ENCODE measurements at regions not wholly inside any gene's neighbourhood (a gene's known extent, or its start where the extent isn't known, plus 50 kb on each side); places are given as distances from the start of the nearest gene placed in this dataset.

- no peak overlapping the region for H3K4ac ChIP-seq (ENCODE audit: low read depth in 1 of 2, low read length in 2 of 2)
- no peak overlapping the region for H2BK12ac ChIP-seq (ENCODE audit: low read length in 2 of 2)
- H2AFZ ChIP-seq (ENCODE audit: low read depth, low read length): no peak overlapping the region
- H3K18ac ChIP-seq (ENCODE audit: low read depth in 1 of 2, low read length in 2 of 2): no peak overlapping the region
- H4K8ac ChIP-seq (ENCODE audit: low read length): no peak overlapping the region
- no peak overlapping the region for H2BK15ac ChIP-seq (ENCODE audit: low read depth, poor library complexity, severe bottlenecking)
- no peak overlapping the region for H3K23ac ChIP-seq (ENCODE audit: low read length in 2 of 2)
- no peak overlapping the region for H4K91ac ChIP-seq (ENCODE audit: low read length)
- no peak overlapping the region for H2BK5ac ChIP-seq (ENCODE audit: low read depth, low read length, poor library complexity, severe bottlenecking)
- no peaks in the 10 kb centered on the region for H3K4me1 ChIP-seq (ENCODE audit: control insufficient read depth, insufficient read depth, low read depth, low read length)
- H3K14ac ChIP-seq (ENCODE audit: low read length in 2 of 2): no peak overlapping the region
- no peaks in the 10 kb centered on the region for H3K36me3 ChIP-seq (ENCODE audit: control insufficient read depth in 1 of 2, insufficient read depth in 2 of 2, low read depth in 1 of 2, low read length in 2 of 2)
- H3K79me1 ChIP-seq (replicated peaks; ENCODE audit: low read length, poor library complexity, severe bottlenecking): no peaks in the 10 kb centered on the region
- DNase-seq: no peak
- H3K4me3 ChIP-seq (ENCODE audit: insufficient read depth in 1 of 2, low read depth in 1 of 2, low read length in 2 of 2): no peak overlapping the region
- no peak overlapping the region for H2AK5ac ChIP-seq (ENCODE audit: low read length, severe bottlenecking)
- peaks cover 5% of the 10 kb centered on the region for H3K9me3 ChIP-seq (ENCODE audit: control insufficient read depth, low read length)
- no peak overlapping the region for H3K9ac ChIP-seq (ENCODE audit: low read length)
- no peak overlapping the region for H3K4me2 ChIP-seq (ENCODE audit: low read length, poor library complexity, severe bottlenecking)
- H2BK120ac ChIP-seq (ENCODE audit: low read depth, low read length): no peak overlapping the region
- H3K27me3 ChIP-seq (ENCODE audit: control insufficient read depth in 1 of 2, insufficient read depth in 1 of 2, low read length in 2 of 2): peaks cover 22 to 26% of the 10 kb centered on the region in 2 experiments
- no peak overlapping the region for H3K27ac ChIP-seq (ENCODE audit: low read length, poor library complexity, severe bottlenecking)
These were observed 90.0 kb upstream of the SIX3 start for GRCh38 chr2:44851518-44851917.

- no peak for DNase-seq
- no peak overlapping the region for H3K27ac ChIP-seq (ENCODE audit: low read length, poor library complexity, severe bottlenecking)
- H4K8ac ChIP-seq (ENCODE audit: low read length): no peak overlapping the region
- H4K91ac ChIP-seq (ENCODE audit: low read length): no peak overlapping the region
- no peak overlapping the region for H2AK5ac ChIP-seq (ENCODE audit: low read length, severe bottlenecking)
- H3K36me3 ChIP-seq (ENCODE audit: control insufficient read depth in 1 of 2, insufficient read depth in 2 of 2, low read depth in 1 of 2, low read length in 2 of 2): no peaks in the 10 kb centered on the region
- WGBS: no CpG with 5 or more reads among the region's 2 CpGs
- H3K23ac ChIP-seq (ENCODE audit: low read length in 2 of 2): no peak overlapping the region
- H3K4me3 ChIP-seq (ENCODE audit: insufficient read depth in 1 of 2, low read depth in 1 of 2, low read length in 2 of 2): no peak overlapping the region
- no peak overlapping the region for H3K14ac ChIP-seq (ENCODE audit: low read length in 2 of 2)
- H3K4ac ChIP-seq (ENCODE audit: low read depth in 1 of 2, low read length in 2 of 2): no peak overlapping the region
- H3K27me3 ChIP-seq (ENCODE audit: control insufficient read depth in 1 of 2, insufficient read depth in 1 of 2, low read length in 2 of 2): peaks cover 22 to 26% of the 10 kb centered on the region in 2 experiments
- H2AFZ ChIP-seq (ENCODE audit: low read depth, low read length): no peak overlapping the region
- no peaks in the 10 kb centered on the region for H3K79me1 ChIP-seq (replicated peaks; ENCODE audit: low read length, poor library complexity, severe bottlenecking)
- peaks cover 5% of the 10 kb centered on the region for H3K9me3 ChIP-seq (ENCODE audit: control insufficient read depth, low read length)
- no peak overlapping the region for H3K18ac ChIP-seq (ENCODE audit: low read depth in 1 of 2, low read length in 2 of 2)
- no peaks in the 10 kb centered on the region for H3K4me1 ChIP-seq (ENCODE audit: control insufficient read depth, insufficient read depth, low read depth, low read length)
- no peak overlapping the region for H2BK120ac ChIP-seq (ENCODE audit: low read depth, low read length)
- no peak overlapping the region for H3K4me2 ChIP-seq (ENCODE audit: low read length, poor library complexity, severe bottlenecking)
- no peak overlapping the region for H2BK5ac ChIP-seq (ENCODE audit: low read depth, low read length, poor library complexity, severe bottlenecking)
- no peak overlapping the region for H2BK12ac ChIP-seq (ENCODE audit: low read length in 2 of 2)
- H2BK15ac ChIP-seq (ENCODE audit: low read depth, poor library complexity, severe bottlenecking): no peak overlapping the region
- no peak overlapping the region for H3K9ac ChIP-seq (ENCODE audit: low read length)
These were observed 88.9 kb upstream of the SIX3 start for GRCh38 chr2:44852594-44852993.

- no peak overlapping the region for H2BK5ac ChIP-seq (ENCODE audit: low read depth, low read length, poor library complexity, severe bottlenecking)
- H3K4ac ChIP-seq (ENCODE audit: low read depth in 1 of 2, low read length in 2 of 2): no peak overlapping the region
- peaks cover 12 to 38% of the 10 kb centered on the region in 2 experiments for H3K27me3 ChIP-seq (ENCODE audit: control insufficient read depth in 1 of 2, insufficient read depth in 1 of 2, low read length in 2 of 2)
- H3K14ac ChIP-seq (ENCODE audit: low read length in 2 of 2): no peak overlapping the region
- H3K4me3 ChIP-seq (ENCODE audit: insufficient read depth in 1 of 2, low read depth in 1 of 2, low read length in 2 of 2): no peak overlapping the region
- H2AK5ac ChIP-seq (ENCODE audit: low read length, severe bottlenecking): no peak overlapping the region
- H3K79me1 ChIP-seq (replicated peaks; ENCODE audit: low read length, poor library complexity, severe bottlenecking): no peaks in the 10 kb centered on the region
- no peak overlapping the region for H4K91ac ChIP-seq (ENCODE audit: low read length)
- no peak overlapping the region for H2BK120ac ChIP-seq (ENCODE audit: low read depth, low read length)
- H3K18ac ChIP-seq (ENCODE audit: low read depth in 1 of 2, low read length in 2 of 2): no peak overlapping the region
- H3K9me3 ChIP-seq (ENCODE audit: control insufficient read depth, low read length): peaks cover 8% of the 10 kb centered on the region
- no peak overlapping the region for H2BK15ac ChIP-seq (ENCODE audit: low read depth, poor library complexity, severe bottlenecking)
- no peak overlapping the region for H3K27ac ChIP-seq (ENCODE audit: low read length, poor library complexity, severe bottlenecking)
- H3K4me1 ChIP-seq (ENCODE audit: control insufficient read depth, insufficient read depth, low read depth, low read length): no peaks in the 10 kb centered on the region
- DNase-seq: no peak
- H3K4me2 ChIP-seq (ENCODE audit: low read length, poor library complexity, severe bottlenecking): no peak overlapping the region
- 52% methylated on average over 3 of the region's 3 CpGs for WGBS
- H3K9ac ChIP-seq (ENCODE audit: low read length): no peak overlapping the region
- no peak overlapping the region for H3K23ac ChIP-seq (ENCODE audit: low read length in 2 of 2)
- no peak overlapping the region for H2AFZ ChIP-seq (ENCODE audit: low read depth, low read length)
- no peak overlapping the region for H4K8ac ChIP-seq (ENCODE audit: low read length)
- H2BK12ac ChIP-seq (ENCODE audit: low read length in 2 of 2): no peak overlapping the region
- H3K36me3 ChIP-seq (ENCODE audit: control insufficient read depth in 1 of 2, insufficient read depth in 2 of 2, low read depth in 1 of 2, low read length in 2 of 2): no peaks in the 10 kb centered on the region
These were observed 82.2 kb upstream of the SIX3 start for GRCh38 chr2:44859337-44859736.

GRCh38 chr2:44866152-44866551, 75.3 kb upstream of the SIX3 start:
- Histone ChIP-seq H3K27me3 (ENCODE audit: control insufficient read depth in 1 of 2, insufficient read depth in 1 of 2, low read length in 2 of 2) (peaks cover 36 to 63% of the 10 kb centered on the region in 2 experiments), H2AFZ (ENCODE audit: low read depth, low read length) (no peak overlapping the region), H3K27ac (ENCODE audit: low read length, poor library complexity, severe bottlenecking) (no peak overlapping the region), H3K4me2 (ENCODE audit: low read length, poor library complexity, severe bottlenecking) (no peak overlapping the region), H2BK15ac (ENCODE audit: low read depth, poor library complexity, severe bottlenecking) (no peak overlapping the region), H3K23ac (ENCODE audit: low read length in 2 of 2) (no peak overlapping the region), H3K4me3 (ENCODE audit: insufficient read depth in 1 of 2, low read depth in 1 of 2, low read length in 2 of 2) (no peak overlapping the region), H3K79me1 (replicated peaks; ENCODE audit: low read length, poor library complexity, severe bottlenecking) (no peaks in the 10 kb centered on the region), H3K4me1 (ENCODE audit: control insufficient read depth, insufficient read depth, low read depth, low read length) (no peaks in the 10 kb centered on the region), H3K14ac (ENCODE audit: low read length in 2 of 2) (no peak overlapping the region), H2BK12ac (ENCODE audit: low read length in 2 of 2) (no peak overlapping the region), H4K8ac (ENCODE audit: low read length) (no peak overlapping the region), H3K9me3 (ENCODE audit: control insufficient read depth, low read length) (peaks cover 3% of the 10 kb centered on the region), H2BK120ac (ENCODE audit: low read depth, low read length) (no peak overlapping the region), H3K18ac (ENCODE audit: low read depth in 1 of 2, low read length in 2 of 2) (no peak overlapping the region), H3K4ac (ENCODE audit: low read depth in 1 of 2, low read length in 2 of 2) (no peak overlapping the region), H3K9ac (ENCODE audit: low read length) (no peak overlapping the region), H2AK5ac (ENCODE audit: low read length, severe bottlenecking) (no peak overlapping the region), H4K91ac (ENCODE audit: low read length) (no peak overlapping the region), H3K36me3 (ENCODE audit: control insufficient read depth in 1 of 2, insufficient read depth in 2 of 2, low read depth in 1 of 2, low read length in 2 of 2) (no peaks in the 10 kb centered on the region), H2BK5ac (ENCODE audit: low read depth, low read length, poor library complexity, severe bottlenecking) (no peak overlapping the region)
- WGBS: no CpG with 5 or more reads among the region's 1 CpG
- no peak for DNase-seq
